K562 (cell line): ENCODE measurements at regions not wholly inside any gene's neighbourhood (a gene's known extent, or its start where the extent isn't known, plus 50 kb on each side); places are given as distances from the start of the nearest gene placed in this dataset.

ENCODE experiments used
- FOXM1 ChIP-seq, 2 experiments: fragments of 450-650 bp in 1 of 2; sonication (generic) in 1 of 2; formaldehyde crosslinking in 1 of 2; IDR thresholded peaks; 2 replicates each; pipeline versions ENCODE4 v1.6.1 to v1.9.0; 2017 to 2022; ENCODE audit warnings: low read depth in 2 of 2, mild to moderate bottlenecking in 2 of 2, missing genetic modification reagents in 1 of 2, moderate library complexity in 1 of 2
- KDM5B ChIP-seq: fragments of 200-600 bp; sonication (generic); IDR thresholded peaks from 2 replicates; pipeline ENCODE4 v1.6.1; 2012; ENCODE audit warnings: low read depth, mild to moderate bottlenecking, moderate library complexity, low read length, control low read depth, inconsistent platforms; ENCODE audit not compliant: insufficient replicate concordance
- NFIC ChIP-seq: fragments of 450-650 bp; IDR thresholded peaks from 2 replicates; pipeline ENCODE4 v1.6.1; 2017; ENCODE audit warnings: mild to moderate bottlenecking, inconsistent platforms
- NFYB ChIP-seq: IDR thresholded peaks from 2 replicates; pipeline ENCODE4 v1.6.1; 2011; ENCODE audit warnings: mild to moderate bottlenecking, moderate library complexity; ENCODE audit not compliant: insufficient read length; ENCODE audit errors: extremely low read depth
- PRDM10 ChIP-seq: fragments of 450-650 bp; IDR thresholded peaks from 2 replicates; pipeline ENCODE4 v1.6.1; 2018; ENCODE audit not compliant: partially characterized antibody
- RAD51 ChIP-seq: fragments of 450-650 bp; IDR thresholded peaks from 2 replicates; pipeline ENCODE4 v1.7.1; 2016; ENCODE audit warnings: low read depth, mild to moderate bottlenecking, borderline replicate concordance
- SPI1 ChIP-seq: IDR thresholded peaks from 2 replicates; pipeline ENCODE4 v1.6.1; 2011; ENCODE audit warnings: low read depth, low read length, control low read depth, borderline replicate concordance
- TBP ChIP-seq: optimal IDR thresholded peaks from 2 replicates; pipeline ENCODE3; 2011; ENCODE audit warnings: low read depth, low read length, improper control_type of control experiment
- TCF7 ChIP-seq: sonication (generic); IDR thresholded peaks from 2 replicates; pipeline ENCODE4 v1.6.1; 2016; ENCODE audit warnings: antibody characterized with exemption, borderline replicate concordance
- U2AF2 ChIP-seq: fragments of 200-400 bp; formaldehyde crosslinking; optimal IDR thresholded peaks from 2 replicates; pipeline ENCODE3; 2017; ENCODE audit warnings: low read depth, mild to moderate bottlenecking, low read length
- ZNF354B ChIP-seq: fragments of 250-450 bp; sonication (Bioruptor Pico); IDR thresholded peaks from 2 replicates; pipeline ENCODE4 v1.4.0; 2020

GRCh38 chr5:57408714-57409113 lies 73.9 kb downstream of the ACTBL2 start:
- TF ChIP-seq FOXM1 (IDR thresholded peaks at IDR 0.05; ENCODE audit: low read depth) (no peak), FOXM1 (CRISPR knock-in tag; IDR thresholded peaks at IDR 0.05; ENCODE audit: low read depth) (no peak), RAD51 (no peak), NFYB (no peak), KDM5B (no peak), ZNF354B (no peak), NFIC (no peak), TCF7 (no peak), TBP (no peak), U2AF2 (no peak), PRDM10 (no peak), SPI1 (no peak)
